ENCODE measurements at regions not wholly inside any gene's neighbourhood (a gene's known extent, or its start where the extent isn't known, plus 50 kb on each side); places are given as distances from the start of the nearest gene placed in this dataset.

GRCh38 chr15:36401586-36401966 is 177.8 kb upstream of the CDIN1 start:
- TF ChIP-seq CTCF (IDR thresholded peaks at IDR 0.05) (no peak), POLR2A (IDR thresholded peaks at IDR 0.05) (no peak)

Data from esophagus squamous epithelium (tissue), 4 donors.